KG1 (cell line): ENCODE measurements at regions not wholly inside any gene's neighbourhood (a gene's known extent, or its start where the extent isn't known, plus 50 kb on each side); places are given as distances from the start of the nearest gene placed in this dataset.

ENCODE experiments used
- DNase-seq: peaks from one replicate; lab custom pipeline; 2025; lab: John Stamatoyannopoulos, UW

DNA sequence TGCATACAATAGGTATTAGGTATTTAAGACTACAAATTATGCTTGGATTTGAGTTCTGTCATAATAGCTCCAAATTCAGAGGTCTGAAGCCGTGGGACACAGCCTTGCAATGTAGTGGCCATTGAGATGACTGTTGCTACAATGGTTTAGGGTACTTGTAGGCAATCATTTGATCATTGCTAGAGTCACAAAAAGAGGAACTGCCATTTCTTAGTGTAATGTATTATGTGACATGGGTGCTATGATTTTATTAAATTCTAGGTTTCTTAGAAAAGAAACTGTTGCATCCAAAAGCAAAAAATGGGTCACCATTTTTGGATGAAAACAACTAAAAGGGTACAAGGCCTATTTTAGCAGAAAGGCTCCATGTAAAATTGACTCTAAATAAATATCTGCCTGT is 129.9 kb upstream of the ZNF644 start:
- DNase-seq: no peak

DNA sequence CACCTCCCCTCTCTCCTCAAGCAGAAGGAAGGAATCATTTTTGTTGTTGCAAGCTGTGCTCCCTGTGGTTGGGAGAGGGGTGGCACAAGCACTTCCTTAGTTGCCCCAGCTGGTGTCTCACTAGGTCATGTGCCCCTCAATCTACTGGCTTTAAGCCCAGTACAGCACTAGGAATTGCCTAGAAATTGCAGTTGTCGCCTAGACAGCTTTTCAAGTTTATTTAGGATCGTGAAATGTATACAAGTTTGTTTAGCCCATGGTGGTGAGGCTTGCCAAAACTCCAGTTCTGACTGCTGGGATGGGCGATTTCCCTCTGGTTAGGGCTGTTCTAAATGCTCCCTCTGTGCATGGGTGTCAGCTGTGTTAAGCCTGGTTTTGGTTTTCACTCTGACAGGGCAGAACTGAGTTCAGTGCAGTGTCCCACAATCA is 126.8 kb upstream of the ZNF644 start:
- no peak for DNase-seq

DNA sequence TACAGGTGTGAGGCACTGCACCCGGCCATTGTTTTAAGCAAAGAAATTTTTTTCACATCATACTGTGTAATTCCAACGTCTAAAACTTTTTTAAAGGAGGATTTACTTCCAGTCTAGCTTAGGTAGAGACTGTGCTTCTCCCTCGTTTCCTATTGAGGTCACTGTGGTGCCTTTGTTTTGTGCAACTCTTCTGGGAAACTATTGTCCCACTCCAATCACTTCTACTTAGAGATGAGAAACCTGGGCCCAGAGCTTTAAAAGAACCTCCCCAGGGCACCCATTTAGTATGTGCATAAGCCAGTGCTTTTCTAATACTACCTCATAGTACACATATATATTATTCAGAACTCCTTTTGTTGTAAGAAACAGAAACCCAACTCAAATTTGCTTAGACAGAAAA is 120.0 kb upstream of the ZNF644 start:
- no peak for DNase-seq

DNA sequence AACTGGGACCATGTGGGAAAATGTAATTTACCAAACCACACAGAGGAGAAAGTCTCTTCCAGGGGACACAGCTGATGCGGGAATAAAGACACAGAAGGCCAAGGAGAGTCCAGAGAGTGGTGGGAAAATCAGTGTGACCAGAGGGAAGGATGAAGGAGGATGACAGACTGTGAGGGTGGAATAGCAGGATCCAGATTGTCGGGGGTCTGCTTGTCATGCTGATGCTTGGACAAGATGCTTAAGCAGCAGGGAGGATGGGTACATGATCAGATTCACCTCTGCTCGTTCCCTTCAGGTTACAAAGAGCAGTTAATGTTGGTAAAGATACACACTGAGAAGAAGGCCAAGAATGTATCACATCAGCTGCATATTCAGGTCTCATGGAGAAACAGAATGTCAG is 117.1 kb upstream of the ZNF644 start:
- DNase-seq: no peak

DNA sequence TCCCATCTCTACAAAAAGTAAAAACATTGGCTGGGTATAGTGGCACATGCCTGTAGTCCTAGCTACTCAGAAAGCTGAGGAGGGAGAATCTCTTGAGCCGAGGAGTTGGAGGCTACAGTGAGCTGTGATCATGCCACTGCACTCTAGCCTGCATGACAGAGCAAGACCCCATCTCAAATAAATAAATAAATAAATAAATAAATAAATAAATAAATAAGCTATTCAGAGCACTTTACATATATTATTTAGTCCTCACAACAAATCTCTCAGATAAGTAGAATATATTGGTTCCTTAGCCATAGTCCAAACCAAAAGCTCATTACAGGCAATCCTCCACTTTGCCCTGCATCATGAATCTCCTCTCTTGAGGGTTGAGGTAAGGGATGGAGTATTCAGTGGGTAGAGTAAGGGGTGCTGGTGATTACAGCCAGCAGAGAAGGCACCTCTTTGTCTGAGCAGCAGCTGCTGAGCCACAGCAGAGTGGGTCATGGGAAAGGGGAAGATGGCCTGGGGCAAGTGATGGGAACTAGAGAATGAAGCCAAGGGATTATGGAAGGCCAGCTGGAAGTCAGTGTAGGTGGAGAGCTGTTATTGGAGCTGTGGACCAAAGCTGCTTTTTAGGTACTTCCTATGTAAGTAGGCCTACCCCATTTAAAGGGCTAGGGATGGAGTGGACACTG is 115.5 kb upstream of the ZNF644 start:
- no peak for DNase-seq

DNA sequence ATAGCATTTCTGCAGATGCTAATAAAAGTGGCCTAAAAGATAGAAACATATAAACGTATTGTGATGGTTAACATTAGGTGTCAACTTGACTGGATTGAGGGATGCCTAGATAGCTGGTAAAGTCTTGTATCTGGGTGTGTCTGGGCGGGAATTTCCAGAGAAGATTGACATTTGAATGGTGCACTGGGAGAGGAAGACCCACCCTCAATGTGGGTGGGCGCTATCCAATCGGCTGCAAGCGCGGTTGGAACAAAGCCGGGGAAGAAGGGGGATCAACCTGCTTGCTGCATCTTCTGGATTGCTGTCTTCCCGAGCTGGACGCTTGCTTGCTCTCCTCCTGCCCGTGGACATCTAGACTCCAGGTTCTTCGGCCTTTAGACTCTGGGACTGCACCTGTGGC is 114.0 kb upstream of the ZNF644 start:
- no peak for DNase-seq

DNA sequence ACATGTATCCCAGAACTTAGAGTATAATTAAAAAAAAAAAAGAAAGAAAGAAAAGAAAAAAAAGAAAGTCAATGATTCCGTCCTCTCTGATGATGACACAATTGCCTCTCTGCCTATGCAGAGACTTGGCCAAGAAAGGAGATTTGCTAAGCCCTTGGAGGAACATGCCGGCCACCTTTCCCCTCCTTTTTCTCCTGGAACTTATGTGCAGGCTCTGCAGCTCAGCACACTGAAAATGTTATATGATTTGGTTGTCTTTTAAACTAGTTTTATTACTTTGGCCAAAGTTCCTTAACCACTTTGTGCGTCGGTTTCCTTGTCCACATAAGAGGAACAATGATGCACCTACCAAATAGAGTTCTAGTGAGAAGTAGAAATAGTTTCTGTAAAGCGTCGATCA is 111.4 kb upstream of the ZNF644 start:
- DNase-seq: no peak

DNA sequence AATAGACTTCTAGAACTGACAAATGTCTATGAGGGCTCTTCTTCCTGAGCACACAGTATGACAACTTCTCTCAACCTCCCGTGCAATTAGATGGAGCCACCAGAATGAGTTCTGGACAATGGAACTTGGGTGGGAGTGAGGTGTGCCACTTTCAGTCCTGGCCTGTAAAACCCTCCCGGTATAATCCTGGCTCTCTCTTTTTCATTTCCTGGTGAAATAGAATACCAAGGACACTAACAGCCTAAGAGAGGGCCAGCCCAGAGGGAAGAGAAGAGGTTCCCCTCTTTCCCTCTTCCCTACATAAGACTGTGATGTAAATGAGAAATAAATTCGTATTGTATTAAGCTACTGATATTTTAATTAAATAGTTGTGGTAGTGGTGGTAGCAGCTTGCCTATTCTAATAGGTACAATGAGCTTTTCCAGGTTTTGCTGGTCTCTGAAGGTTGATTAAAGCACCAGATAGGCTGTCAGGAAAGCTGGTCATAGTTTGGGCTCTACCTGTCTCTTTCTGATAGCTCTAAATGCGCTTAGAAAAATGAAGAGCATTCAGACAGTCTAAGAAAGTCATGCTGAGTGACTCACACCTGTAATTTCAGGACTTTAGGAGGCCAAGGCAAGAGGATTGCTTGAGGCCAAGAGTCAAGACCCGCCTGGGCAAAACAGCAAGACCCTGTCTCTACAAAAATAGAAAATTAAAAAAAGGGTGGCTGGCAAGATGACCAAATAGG is 108.6 kb upstream of the ZNF644 start:
- no peak for DNase-seq

DNA sequence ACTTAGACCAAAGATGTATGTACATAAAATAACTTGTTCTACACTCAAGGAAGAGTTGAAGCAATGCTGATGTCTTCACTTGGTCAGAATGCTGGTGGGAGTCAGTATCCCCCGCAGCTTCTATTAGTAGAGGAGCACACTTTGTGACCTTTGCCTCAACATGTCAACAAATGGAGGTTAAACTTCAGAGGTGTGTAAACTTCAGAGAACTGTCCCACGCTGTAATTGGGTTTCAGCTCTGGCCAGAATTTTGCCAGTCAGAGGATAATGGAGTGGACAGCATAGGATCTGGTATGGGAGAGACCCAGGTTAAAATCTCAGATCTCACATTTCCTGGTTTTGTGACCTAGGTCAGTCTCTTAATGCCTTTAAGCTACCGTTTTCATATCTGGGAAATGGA is 107.6 kb upstream of the ZNF644 start:
- DNase-seq: no peak

DNA sequence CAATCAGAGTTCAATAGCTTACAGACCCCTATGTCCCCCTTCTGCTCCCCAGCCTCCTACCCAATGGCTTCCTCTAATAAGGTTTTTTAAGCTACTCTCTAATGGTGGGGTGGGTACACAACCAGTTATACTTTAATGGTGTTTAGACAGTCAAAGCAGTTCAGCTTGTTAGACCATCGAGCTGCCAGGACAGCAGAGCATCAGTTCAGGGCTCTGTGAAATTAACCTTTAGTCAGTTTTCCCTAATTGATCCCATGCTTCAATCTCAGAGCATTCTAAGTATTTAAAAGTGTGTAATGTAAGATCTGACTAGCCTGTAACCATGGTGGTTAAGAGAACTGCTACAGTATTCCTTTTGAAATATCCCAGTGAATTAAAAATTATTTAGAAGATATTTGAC is 107.2 kb upstream of the ZNF644 start:
- no peak for DNase-seq

DNA sequence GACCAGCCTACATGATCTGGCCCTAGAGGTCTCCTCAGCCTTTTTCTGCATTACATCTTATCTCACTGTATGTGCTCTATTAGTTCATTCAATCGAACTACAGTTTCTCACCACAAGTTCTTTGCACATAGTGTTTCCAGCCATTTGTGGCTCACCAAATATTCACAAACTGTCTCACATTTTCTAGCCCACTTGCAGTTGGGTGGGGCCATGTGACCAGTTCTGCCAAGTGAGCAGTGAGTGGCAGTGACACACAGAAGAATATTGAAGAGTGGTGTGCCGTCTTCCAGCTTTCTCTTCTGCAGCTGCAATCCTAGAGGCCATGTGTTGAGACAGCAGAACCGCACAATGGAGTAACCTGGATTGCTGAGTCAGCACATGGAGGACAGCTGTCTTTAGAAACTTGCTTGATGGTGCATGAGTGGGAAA is 103.2 kb upstream of the ZNF644 start:
- no peak for DNase-seq

DNA sequence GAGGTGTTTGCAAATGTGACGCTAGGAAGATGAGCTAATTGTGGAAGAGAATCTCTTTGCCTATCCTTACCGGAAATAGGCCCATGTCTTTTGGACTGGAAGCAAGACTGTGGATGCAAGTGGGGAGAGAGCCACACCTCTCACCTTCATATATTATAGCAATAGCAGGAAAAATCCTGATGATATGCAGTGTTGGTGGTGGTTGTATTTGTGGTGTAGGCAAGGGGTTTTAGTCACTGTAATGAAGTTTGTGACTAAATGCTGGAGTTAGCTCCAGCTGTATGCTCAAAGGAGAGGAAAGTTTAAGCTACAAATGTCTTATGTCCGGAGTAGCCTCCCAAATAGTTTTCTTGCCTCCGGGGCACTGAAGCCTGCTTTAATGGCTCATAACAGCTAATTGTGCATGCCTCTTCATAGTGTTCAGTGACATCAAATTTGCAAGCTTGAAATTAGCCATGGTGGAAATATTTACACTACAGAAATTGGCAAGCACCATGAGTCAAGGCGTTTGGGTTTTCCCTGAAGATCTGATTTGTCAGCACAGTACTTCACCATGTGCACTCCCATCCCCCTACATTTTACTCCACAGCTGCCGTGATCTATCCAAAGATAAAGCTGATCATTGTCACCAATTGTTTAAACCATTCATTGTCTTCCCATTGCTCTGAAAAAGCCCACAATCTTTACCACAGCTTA is 102.6 kb upstream of the ZNF644 start:
- no peak for DNase-seq

DNA sequence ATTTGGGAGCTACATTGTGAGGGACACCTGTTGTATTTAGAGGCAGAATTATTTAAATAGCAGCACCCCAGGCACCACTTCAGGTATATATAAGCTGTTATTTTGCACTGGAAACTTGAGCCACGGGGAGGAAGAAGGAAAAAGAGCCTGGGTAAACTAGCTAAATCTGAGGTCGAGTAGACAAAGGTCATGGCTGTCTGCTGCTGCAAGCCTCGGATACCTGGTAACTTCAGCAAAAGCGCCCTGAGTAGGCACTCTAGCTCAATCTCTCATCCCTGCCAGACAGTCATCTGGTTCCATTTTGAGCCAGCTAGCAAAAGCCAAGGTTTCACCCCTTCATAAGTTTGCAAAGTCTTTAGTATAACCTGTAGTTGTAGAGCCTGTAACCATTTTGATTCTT is 101.9 kb upstream of the ZNF644 start:
- no peak for DNase-seq

DNA sequence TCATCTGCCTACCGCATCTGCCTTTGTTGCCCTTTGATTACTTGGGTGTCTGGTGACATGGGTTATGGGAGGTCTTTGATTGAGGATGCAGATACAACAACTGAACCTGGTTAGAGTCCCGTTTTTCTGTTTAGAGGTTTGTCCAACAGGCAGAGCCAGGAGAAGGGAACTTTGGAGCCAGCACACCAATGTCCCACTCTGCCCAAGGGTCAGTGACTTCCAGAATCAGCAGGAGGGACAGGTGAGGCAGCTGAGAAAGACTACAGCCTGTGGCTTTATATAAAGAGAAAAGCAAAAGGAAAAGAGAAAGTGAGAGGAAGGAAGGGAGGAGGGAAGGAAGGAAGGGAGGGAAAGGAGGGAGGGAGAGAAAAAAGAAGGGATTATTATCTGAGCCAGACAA is 101.5 kb upstream of the ZNF644 start:
- no peak for DNase-seq

DNA sequence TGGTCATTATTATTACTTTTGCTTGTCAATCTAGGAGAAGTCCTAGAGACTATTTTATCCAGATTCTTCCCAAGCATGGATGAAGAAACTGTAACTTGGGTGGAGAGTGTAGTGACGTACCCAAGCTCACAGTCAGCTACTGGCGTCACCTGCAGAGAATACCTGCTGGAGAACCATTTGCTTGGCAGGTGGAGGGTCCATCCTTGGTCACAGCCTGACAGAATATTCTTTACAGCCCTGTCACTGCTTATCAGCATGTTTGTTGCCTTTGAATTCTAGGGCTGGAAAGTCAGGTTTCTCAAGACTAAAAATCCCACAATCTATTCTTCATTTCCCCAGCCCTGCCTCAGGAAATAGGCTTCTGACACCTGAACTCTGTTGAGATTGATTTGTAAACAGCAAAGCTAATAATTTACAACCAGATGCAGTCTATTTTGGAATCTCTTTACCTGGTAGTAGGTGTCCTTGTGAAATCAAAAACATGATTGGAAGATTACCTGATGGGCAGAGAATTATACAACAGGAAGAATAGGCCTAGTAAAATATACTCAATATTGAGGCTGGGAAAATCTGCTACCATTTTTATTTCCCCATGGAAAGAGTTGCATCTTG is 100.4 kb upstream of the ZNF644 start:
- no peak for DNase-seq

DNA sequence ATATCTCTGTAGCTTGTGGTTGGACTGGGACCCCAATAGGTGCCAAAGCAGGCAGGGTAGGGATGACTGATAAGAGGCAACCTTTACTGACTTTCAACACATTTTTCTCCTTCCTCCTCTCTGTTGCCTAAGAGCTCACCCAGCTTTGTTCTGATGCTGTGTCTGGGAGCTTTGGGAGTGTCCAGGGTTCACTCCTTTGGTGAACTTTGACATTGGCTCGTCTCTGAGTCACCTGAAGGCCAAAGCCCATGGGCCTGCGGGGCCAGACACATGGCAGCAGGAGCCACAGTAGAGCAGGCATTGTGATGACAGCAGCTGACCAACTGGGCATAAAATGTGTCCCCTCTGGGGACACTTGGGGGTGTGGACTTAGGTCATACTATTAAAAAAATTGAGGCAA is 99.5 kb upstream of the ZNF644 start:
- DNase-seq: no peak

DNA sequence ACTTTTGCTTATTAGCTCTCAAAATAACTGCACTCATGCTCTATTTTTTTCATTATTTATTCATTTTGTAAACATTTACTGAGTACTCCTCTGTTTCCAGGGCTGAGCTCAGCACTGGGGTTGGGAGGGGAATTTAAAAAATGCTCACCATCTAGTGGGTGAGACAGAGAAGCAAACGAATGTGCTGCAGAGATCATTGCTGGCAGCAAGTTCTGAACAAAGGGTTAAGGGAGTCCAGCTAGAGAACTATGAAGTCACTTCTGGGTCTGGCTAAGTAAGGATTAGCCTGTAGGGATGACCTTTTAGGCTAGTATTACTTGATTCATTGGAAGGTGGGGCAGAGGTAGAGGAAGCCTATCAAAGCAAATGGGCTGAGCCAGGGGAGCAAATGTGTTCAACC is 99.1 kb upstream of the ZNF644 start:
- DNase-seq: no peak

DNA sequence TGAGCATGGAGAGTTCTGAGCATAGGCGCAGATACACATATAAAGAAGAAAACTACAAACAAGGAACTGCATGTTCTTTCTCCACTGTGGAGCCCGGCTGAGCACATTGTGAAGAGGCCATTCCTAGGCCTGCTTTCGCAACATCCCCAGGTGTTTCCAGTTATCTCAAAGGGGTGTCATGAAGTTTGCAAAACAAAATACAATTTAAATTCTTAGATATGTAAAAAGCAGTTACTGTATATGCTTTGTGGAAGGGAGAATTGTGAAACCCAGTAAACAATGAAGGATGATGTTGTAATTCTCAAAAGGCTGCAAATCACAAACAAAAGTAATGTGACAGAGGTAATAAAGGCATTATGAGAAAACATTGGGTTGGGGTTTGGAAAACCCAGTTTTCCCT is 98.6 kb upstream of the ZNF644 start:
- no peak for DNase-seq

DNA sequence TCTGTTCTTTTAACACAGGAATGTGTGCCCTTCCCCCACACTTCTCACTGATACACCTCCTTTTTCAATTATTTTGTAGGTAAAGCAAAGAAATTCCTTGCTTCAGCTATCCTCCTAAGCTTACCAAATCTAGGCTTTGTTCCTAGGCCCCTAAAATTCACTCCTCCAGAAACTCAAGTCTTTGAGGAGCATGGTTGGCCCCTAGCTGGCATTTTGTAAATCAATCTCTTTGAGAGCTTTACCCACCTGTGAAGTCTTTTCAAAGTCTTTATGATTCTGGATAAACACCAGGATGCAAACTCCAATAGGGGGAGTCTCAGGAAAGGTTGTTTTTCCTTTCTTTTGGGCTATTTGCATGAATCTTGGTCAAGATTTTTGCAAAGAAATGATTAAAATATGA is 82.9 kb upstream of the ZNF644 start:
- DNase-seq: no peak

DNA sequence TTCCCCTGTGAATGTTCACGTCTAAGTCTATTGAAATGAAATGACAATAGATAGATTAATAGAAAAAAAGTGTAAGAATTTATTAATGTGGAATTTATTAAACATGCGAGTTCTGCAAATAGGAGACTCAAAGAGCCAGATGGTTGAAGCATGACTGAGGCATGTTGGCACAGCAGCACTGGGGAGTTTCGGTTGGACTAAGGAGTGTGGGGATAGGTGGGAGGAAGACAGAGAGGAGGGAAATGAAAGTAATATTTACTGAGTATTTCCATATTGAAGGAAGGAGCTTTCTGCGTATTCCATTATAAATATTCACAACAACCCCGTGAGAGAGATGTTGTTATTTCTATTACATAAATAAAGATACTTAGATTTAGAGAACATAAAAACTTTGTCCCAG is 79.5 kb upstream of the ZNF644 start:
- DNase-seq: no peak

DNA sequence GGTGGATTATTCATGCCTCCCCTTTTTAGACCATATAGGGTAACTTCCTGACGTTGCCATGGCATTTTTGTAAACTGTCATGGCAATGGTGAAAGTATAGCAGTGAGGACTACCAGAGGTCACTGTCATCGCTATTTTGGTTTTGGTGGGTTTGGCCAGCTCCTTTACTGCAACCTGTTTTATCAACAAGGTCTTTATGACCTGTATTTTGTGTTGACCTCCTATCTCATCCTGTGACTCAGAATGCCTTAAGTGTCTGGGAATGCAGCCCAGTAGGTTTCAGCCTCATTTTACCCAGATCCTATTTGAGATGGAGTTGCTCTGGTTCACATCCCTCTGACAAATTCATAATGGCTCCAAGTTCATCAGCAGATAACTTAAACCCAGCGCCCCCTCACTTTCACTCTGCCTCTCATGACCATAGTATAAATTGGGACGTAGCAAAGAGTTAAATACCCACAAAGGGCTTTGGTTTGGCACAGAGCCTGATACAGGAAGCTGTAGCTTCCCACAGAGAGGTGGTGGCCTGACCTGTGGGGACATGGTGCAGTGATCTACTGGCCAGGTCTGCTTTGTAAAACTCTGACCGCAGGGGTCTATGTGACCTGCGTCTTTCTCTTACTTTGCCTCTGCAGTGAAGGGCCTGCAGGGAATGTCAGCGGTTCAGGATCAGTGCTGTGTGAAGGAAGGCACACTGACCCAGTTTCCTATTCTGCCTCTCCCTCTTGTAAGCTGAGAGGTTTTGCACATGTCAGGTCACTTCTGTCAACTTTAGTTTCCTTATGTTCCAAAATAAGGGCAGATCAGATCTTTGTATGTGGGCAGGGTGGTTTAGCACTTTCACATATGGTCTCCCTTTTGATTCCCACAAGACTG is 78.1 kb upstream of the ZNF644 start:
- peak; percentile 8 for DNase-seq
